T-helper 2 cell treated with Interferon-gamma antibody and Interleukin-4, amounts not matched to agents 5 μg/mL and 100 μg/mL, for 36 hours (primary cell): ENCODE measurements at regions not wholly inside any gene's neighbourhood (a gene's known extent, or its start where the extent isn't known, plus 50 kb on each side); places are given as distances from the start of the nearest gene placed in this dataset.
"Not testable (repeated sequence)": the region's sequence is repeated elsewhere in the genome, so short reads cannot be mapped to it uniquely, and the experiment has no call there.

Experiments used
- DNase-seq: peaks from one replicate; pipeline ENCODE4 v3.0.0; 2021; ENCODE audit warnings: low spot score
- H3K27ac Mint-ChIP-seq: one replicate; pipeline ENCODE4 v1.8.0; 2021; ENCODE audit warnings: mild to moderate bottlenecking, mixed read lengths
- H3K27me3 Mint-ChIP-seq: one replicate; pipeline ENCODE4 v1.8.0; 2021; ENCODE audit warnings: low read depth, mixed read lengths
- H3K36me3 Mint-ChIP-seq: one replicate; pipeline ENCODE4 v1.8.0; 2021; ENCODE audit warnings: low read depth, mixed read lengths
- H3K4me1 Mint-ChIP-seq: one replicate; pipeline ENCODE4 v1.8.0; 2021; ENCODE audit warnings: low read depth, mixed read lengths
- H3K4me3 Mint-ChIP-seq: one replicate; pipeline ENCODE4 v1.8.0; 2022; ENCODE audit warnings: mild to moderate bottlenecking, moderate library complexity, mixed read lengths
- H3K9me3 Mint-ChIP-seq: one replicate; pipeline ENCODE4 v1.8.0; 2021; ENCODE audit warnings: mixed read lengths

DNA sequence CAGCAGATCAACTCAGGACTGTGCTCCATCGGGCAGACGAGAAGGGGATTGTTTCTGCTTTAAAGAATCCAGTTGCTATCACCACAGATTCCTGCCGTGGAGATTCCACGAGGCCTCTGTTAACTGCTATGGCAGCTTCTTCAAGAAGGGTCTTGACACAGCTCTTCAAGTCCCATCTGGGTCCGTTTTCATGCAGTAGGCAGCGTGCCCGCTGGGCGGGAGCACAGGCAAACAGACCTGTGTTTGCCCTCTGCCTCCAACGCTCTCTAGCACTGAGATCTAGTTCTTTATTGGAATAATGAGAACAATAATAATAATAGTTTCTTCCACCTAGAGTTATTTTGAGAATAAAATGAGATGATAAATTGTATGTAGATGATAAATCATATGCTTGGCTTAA, 127.2 kb upstream of the SP8 start:
- H3K4me1 Mint-ChIP-seq, result no peaks in the 10 kb centered on the region
- H3K36me3 Mint-ChIP-seq, result no peaks in the 10 kb centered on the region
- H3K27ac Mint-ChIP-seq, result no peak overlapping the region
- H3K4me3 Mint-ChIP-seq, result no peak overlapping the region
- H3K9me3 Mint-ChIP-seq, result no peaks in the 10 kb centered on the region
- no peaks in the 10 kb centered on the region for H3K27me3 Mint-ChIP-seq
- no peak for DNase-seq

DNA sequence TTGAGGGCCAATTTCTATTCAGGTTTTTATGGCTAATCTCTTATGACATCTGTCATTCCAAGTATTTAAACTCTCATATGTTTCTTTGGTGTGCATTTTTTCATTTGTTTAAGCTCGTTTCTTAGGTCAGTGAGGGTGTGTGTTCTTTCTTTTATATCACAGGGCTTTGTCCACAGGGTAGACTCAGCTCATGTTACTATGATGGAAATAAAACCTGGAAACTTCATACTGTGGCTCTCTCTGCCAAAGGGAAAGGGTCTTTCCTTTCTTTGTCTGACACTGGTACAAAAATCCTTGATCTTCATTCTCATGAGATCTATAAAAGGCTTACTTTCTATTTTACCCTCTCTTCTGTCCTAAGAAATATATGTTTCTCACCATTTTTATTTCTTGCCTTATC, 129.6 kb upstream of the SP8 start:
- H3K9me3 Mint-ChIP-seq, result no peaks in the 10 kb centered on the region
- DNase-seq, result no peak

GRCh38 chr7:20917603-20918002, 130.9 kb upstream of the SP8 start:
- no peaks in the 10 kb centered on the region for H3K9me3 Mint-ChIP-seq
- H3K36me3 Mint-ChIP-seq, result no peaks in the 10 kb centered on the region
- no peak overlapping the region for H3K4me3 Mint-ChIP-seq
- no peaks in the 10 kb centered on the region for H3K4me1 Mint-ChIP-seq
- H3K27ac Mint-ChIP-seq, result no peak overlapping the region
- DNase-seq, result no peak
- H3K27me3 Mint-ChIP-seq, result no peaks in the 10 kb centered on the region

More for the DNA sequence above, 129.6 kb upstream of the SP8 start:
- Mint-ChIP-seq H3K4me1 (no peaks in the 10 kb centered on the region), H3K4me3 (no peak overlapping the region), H3K27me3 (no peaks in the 10 kb centered on the region), H3K27ac (no peak overlapping the region), H3K36me3 (no peaks in the 10 kb centered on the region)

DNA sequence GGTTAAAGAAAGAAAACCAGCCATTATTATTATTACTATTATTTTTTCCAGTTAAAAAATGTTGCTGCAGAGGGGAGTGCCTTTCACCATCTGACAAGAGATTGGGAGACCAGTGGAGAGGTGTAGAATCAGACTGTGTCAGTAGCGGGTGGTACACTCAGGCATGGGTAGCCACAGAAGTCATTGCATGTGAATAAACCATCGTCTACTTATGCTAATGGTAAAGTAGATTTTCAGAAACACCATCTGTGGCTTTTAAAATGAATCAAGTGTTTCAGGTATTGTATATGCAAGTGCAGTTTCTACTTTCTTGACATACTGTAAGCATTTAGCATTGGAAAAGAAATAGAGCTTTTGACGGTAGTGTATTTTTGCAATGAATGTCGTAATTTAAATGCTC, 131.5 kb upstream of the SP8 start:
- H3K27ac Mint-ChIP-seq, result no peak overlapping the region
- H3K9me3 Mint-ChIP-seq, result no peaks in the 10 kb centered on the region
- H3K4me3 Mint-ChIP-seq, result no peak overlapping the region
- no peak for DNase-seq
- H3K4me1 Mint-ChIP-seq, result no peaks in the 10 kb centered on the region
- H3K27me3 Mint-ChIP-seq, result no peaks in the 10 kb centered on the region
- H3K36me3 Mint-ChIP-seq, result no peaks in the 10 kb centered on the region

DNA sequence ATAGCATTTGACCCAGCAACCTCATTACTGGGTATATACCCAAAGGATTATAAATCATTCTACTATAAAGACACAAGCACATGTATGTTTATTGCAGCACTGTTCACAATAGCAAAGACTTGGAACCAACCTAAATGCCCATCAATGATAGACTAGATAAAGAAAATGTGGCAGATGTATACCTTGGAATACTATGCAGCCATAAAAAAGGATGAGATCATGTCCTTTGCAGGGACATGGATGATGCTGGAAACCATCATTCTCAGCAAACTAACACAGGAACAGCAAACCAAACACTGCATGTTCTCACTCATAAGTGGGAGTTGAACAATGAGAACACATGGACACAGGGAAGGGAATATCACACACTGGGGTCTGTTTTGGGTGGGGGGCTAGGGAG, 140.5 kb upstream of the SP8 start:
- H3K27ac Mint-ChIP-seq, H3K4me1 Mint-ChIP-seq, DNase-seq, H3K27me3 Mint-ChIP-seq, H3K4me3 Mint-ChIP-seq, H3K9me3 Mint-ChIP-seq, H3K36me3 Mint-ChIP-seq: not testable (repeated sequence)

DNA sequence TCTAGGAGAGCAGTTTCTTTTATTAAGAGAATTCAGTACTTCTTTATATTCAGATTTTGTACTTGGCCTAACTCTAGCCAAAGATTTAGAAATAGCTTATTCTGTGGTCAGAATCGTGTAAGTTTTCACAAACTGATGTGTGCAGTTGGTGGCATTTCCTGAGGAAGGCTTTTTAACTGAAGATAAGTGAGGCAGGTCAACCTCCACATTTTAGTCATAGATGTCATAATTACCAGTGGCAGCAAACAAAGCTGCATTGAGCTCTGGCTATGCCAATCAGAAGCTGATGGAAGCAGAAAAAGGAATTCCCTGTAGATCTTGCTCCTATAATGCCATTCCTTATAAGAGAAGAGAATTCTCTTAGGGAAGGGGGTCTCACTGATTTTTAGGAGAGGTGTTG, 141.3 kb upstream of the SP8 start:
- Mint-ChIP-seq H3K4me1 (no peaks in the 10 kb centered on the region), H3K27ac (no peak overlapping the region), H3K27me3 (no peaks in the 10 kb centered on the region), H3K9me3 (peaks cover 5% of the 10 kb centered on the region), H3K4me3 (no peak overlapping the region), H3K36me3 (no peaks in the 10 kb centered on the region)
- no peak for DNase-seq

GRCh38 chr7:20929199-20929598, 142.5 kb upstream of the SP8 start:
- H3K27me3 Mint-ChIP-seq, result no peaks in the 10 kb centered on the region
- H3K4me1 Mint-ChIP-seq, result no peaks in the 10 kb centered on the region
- DNase-seq, result no peak
- H3K4me3 Mint-ChIP-seq, result no peak overlapping the region
- no peaks in the 10 kb centered on the region for H3K36me3 Mint-ChIP-seq
- no peak overlapping the region for H3K27ac Mint-ChIP-seq
- H3K9me3 Mint-ChIP-seq, result peaks cover 5% of the 10 kb centered on the region

DNA sequence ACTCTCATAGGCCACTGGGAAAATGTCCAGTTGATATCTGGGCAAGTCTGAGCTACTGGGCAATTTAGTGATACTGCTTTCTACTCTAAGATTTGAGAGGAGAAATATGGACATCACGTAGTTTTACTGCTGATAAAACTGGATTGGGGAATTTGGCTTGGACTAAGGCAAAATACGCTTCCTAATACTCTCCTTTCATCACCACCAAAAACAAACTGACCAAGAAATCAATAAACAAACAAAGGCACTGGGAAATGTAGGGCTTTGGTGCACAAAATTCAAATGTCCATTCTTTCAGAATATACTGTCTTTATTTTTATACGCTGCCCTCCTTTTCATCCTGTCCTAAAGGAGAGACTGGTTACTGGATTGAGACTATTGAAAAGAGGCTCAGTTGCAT, 145.1 kb upstream of the SP8 start:
- Mint-ChIP-seq H3K27ac (no peak overlapping the region), H3K4me3 (no peak overlapping the region), H3K36me3 (no peaks in the 10 kb centered on the region), H3K27me3 (no peaks in the 10 kb centered on the region), H3K9me3 (no peaks in the 10 kb centered on the region), H3K4me1 (no peaks in the 10 kb centered on the region)
- DNase-seq, result no peak

DNA sequence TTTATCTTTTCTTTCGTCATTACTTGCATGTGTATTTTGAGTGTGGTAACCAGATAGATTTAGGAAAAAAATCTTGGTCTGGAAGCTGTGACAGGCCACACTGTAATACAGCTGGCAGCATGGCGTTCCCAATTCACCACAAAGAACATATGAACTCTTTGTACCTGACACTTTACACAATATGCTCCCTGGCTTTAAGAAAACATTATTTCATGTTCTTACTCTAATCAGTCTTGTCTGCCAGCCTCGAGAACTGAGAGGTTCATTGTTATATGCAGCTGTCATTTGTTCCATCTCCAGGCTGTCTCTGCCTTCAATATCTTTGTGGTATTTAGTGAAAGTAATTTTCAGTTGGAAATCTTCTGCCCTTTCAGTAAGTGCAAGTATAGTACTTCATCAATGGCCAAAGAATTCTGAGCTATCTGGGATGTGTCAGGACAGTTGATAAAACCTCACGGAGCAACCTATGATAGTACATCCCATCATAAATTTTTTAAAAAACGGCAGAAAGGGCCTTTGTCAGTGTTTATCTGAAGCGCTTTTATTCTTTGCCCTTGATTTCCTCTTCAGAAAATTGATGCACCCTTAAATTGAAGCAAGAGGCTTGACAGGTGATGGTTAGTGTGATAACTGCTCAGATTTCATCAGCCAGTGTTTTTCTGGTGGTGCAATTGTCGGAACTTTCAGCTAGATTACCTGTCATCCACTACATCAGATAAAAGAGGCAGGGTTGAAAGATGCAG, 146.3 kb upstream of the SP8 start:
- Mint-ChIP-seq H3K27me3 (no peaks in the 10 kb centered on the region), H3K36me3 (no peaks in the 10 kb centered on the region), H3K4me3 (no peak overlapping the region), H3K27ac (no peak overlapping the region), H3K4me1 (no peaks in the 10 kb centered on the region), H3K9me3 (no peaks in the 10 kb centered on the region)
- DNase-seq, result no peak

DNA sequence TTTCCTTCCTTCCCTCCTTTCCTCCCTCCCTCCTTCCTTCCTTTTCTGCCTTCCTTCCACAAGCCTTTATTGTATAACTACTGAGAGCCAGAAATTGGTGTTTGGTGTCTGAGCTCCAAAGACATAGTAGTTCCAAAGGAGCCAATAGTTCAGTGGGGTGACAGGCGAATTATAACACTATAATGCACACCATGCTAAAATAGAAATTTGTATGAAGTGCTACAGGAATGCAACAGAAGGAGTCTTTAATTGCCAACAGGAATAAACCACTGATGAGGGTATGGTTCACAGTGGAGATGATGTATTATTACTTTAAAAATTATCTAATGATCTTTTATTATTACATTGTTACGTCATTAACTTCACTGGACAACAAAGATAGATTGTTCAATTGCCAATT, 158.8 kb upstream of the SP8 start:
- Mint-ChIP-seq H3K9me3 (no peaks in the 10 kb centered on the region), H3K27ac (no peak overlapping the region), H3K27me3 (no peaks in the 10 kb centered on the region), H3K4me1 (no peaks in the 10 kb centered on the region), H3K4me3 (no peak overlapping the region), H3K36me3 (no peaks in the 10 kb centered on the region)
- DNase-seq, result no peak

- no peak overlapping the region for H3K27ac Mint-ChIP-seq
- DNase-seq, result no peak
- no peaks in the 10 kb centered on the region for H3K4me1 Mint-ChIP-seq
- H3K9me3 Mint-ChIP-seq, result no peaks in the 10 kb centered on the region
- H3K4me3 Mint-ChIP-seq, result no peak overlapping the region
- H3K36me3 Mint-ChIP-seq, result no peaks in the 10 kb centered on the region
- H3K27me3 Mint-ChIP-seq, result no peaks in the 10 kb centered on the region
These were observed 166.2 kb upstream of the SP8 start for GRCh38 chr7:20952916-20953315.

- H3K27me3 Mint-ChIP-seq, result no peaks in the 10 kb centered on the region
- no peak overlapping the region for H3K4me3 Mint-ChIP-seq
- no peak overlapping the region for H3K27ac Mint-ChIP-seq
- H3K4me1 Mint-ChIP-seq, result no peaks in the 10 kb centered on the region
- DNase-seq, result no peak
- no peaks in the 10 kb centered on the region for H3K36me3 Mint-ChIP-seq
- H3K9me3 Mint-ChIP-seq, result no peaks in the 10 kb centered on the region
These were observed 168.3 kb upstream of the SP8 start for GRCh38 chr7:20954711-20955619.

- no peaks in the 10 kb centered on the region for H3K9me3 Mint-ChIP-seq
- no peak overlapping the region for H3K4me3 Mint-ChIP-seq
- H3K36me3 Mint-ChIP-seq, result no peaks in the 10 kb centered on the region
- no peaks in the 10 kb centered on the region for H3K4me1 Mint-ChIP-seq
- no peak overlapping the region for H3K27ac Mint-ChIP-seq
- no peak for DNase-seq
- H3K27me3 Mint-ChIP-seq, result no peaks in the 10 kb centered on the region
These were observed 171.9 kb upstream of the SP8 start for GRCh38 chr7:20958572-20958971.

- Mint-ChIP-seq H3K27me3 (no peaks in the 10 kb centered on the region), H3K36me3 (no peaks in the 10 kb centered on the region), H3K4me1 (no peaks in the 10 kb centered on the region), H3K4me3 (no peak overlapping the region), H3K27ac (no peak overlapping the region), H3K9me3 (no peaks in the 10 kb centered on the region)
- DNase-seq, result no peak
These were observed 172.6 kb upstream of the SP8 start for GRCh38 chr7:20959281-20959680.
